Ovary (tissue), 7 donors: ENCODE measurements at regions not wholly inside any gene's neighbourhood (a gene's known extent, or its start where the extent isn't known, plus 50 kb on each side); places are given as distances from the start of the nearest gene placed in this dataset.
"Not testable (repeated sequence)": the region's sequence is repeated elsewhere in the genome, so short reads cannot be mapped to it uniquely, and the experiment has no call there.

Experiments used
- DNase-seq, 5 donors: peaks; one replicate each; pipeline ENCODE4 v3.0.0-alpha.2; 2019 to 2020
- H3K27ac ChIP-seq, 2 donors: fragments of 200-600 bp; one replicate each; pipeline versions ENCODE4 v1.5.1 to v1.8.0; 2019 to 2022
- H3K27me3 ChIP-seq: fragments of 200-600 bp; one replicate; pipeline ENCODE4 v1.8.0; 2022
- H3K36me3 ChIP-seq: fragments of 200-600 bp; sonication (generic); one replicate; pipeline ENCODE4 v1.5.1; 2019
- H3K4me1 ChIP-seq: one replicate; pipeline ENCODE4 v1.8.1; 2013; ENCODE audit warnings: mild to moderate bottlenecking, moderate library complexity; ENCODE audit not compliant: insufficient read depth
- H3K4me3 ChIP-seq: fragments of 200-600 bp; sonication (generic); one replicate; pipeline ENCODE4 v1.5.1; 2017
- H3K9me3 ChIP-seq, 2 donors: fragments of 200-600 bp in 1 of 2; sonication (generic) in 1 of 2; one replicate each; pipeline versions ENCODE4 v1.5.1 to v1.8.1; 2013 to 2019; ENCODE audit warnings: mild to moderate bottlenecking in 1 of 2, moderate library complexity in 1 of 2
- CTCF ChIP-seq, 3 donors: fragments of 450-650 bp in 2 of 3; fragments of 200-600 bp in 1 of 3; IDR thresholded peaks; one replicate each; pipeline versions ENCODE4 v1.5.1 to v1.8.0; 2016 to 2022; ENCODE audit warnings: antibody characterized with exemption in 3 of 3, mild to moderate bottlenecking in 1 of 3
- EP300 ChIP-seq: sonication (generic); formaldehyde crosslinking; IDR thresholded peaks from one replicate; pipeline ENCODE4 v1.6.1; 2017; ENCODE audit warnings: antibody characterized with exemption
- POLR2A ChIP-seq: fragments of 450-650 bp; IDR thresholded peaks from one replicate; pipeline ENCODE4 v1.6.1; 2017; ENCODE audit warnings: antibody characterized with exemption, mild to moderate bottlenecking, moderate library complexity
- WGBS, 3 donors: extraction: QIAGEN DNeasy Blood & Tissue Kit in 1 of 3; methylation state at CpG; one replicate each; pipeline versions ENCODE4 v1.1.5 to v1.1.7; 2013 to 2017; 5-methylcytosine and 5-hydroxymethylcytosine counted together
- intact Hi-C, 4 donors: fragments of 100-400 bp; cut with DNase I; formaldehyde crosslinking; loops; one replicate each; pipeline versions ENCODE4 v1.11.0 to v1.15.1; 2022 to 2023
- donor health status: DM: no; HTN: no; CAD: no; lungs with moderate emphysema.
- donor health status: DM: no; HTN: no; CAD: no.
- donor health status: Bipolar disorder and iron deficiency.
- donor health status: DM: no; HTN: no; CAD: no.
- donor health status: DM: yes; HTN: yes; CAD: no.

GRCh38 chr3:170657312-170657711, 71.4 kb upstream of the SLC7A14 start:
- H3K27me3 ChIP-seq: no peaks in the 10 kb centered on the region
- no peaks in the 10 kb centered on the region for H3K4me1 ChIP-seq

GRCh38 chr3:170656284-170656683, 70.4 kb upstream of the SLC7A14 start:
- intact Hi-C loops: no loop called here
- H3K27ac ChIP-seq: no peak overlapping the region

More at GRCh38 chr3:170657312-170657711, 71.4 kb upstream of the SLC7A14 start:
- WGBS, 3 donors: 85 to 90% (median 89%) methylated on average over 2 of the region's 2 CpGs
- no peaks in the 10 kb centered on the region for H3K36me3 ChIP-seq
- no peak for DNase-seq
- intact Hi-C loops: no loop called here
- no peak overlapping the region for H3K4me3 ChIP-seq
- TF ChIP-seq CTCF (IDR thresholded peaks at IDR 0.05) (no peak), EP300 (no peak), POLR2A (no peak)
- H3K27ac ChIP-seq: no peak overlapping the region
- no peaks in the 10 kb centered on the region for H3K9me3 ChIP-seq

GRCh38 chr3:170653801-170654200, 67.9 kb upstream of the SLC7A14 start:
- Histone ChIP-seq H3K36me3 (no peaks in the 10 kb centered on the region), H3K27ac (no peak overlapping the region), H3K9me3 (no peaks in the 10 kb centered on the region), H3K4me1 (no peaks in the 10 kb centered on the region), H3K4me3 (no peak overlapping the region), H3K27me3 (no peaks in the 10 kb centered on the region)
- TF ChIP-seq EP300 (no peak), CTCF (IDR thresholded peaks at IDR 0.05) (no peak), POLR2A (no peak)
- intact Hi-C loops: no loop called here
- DNase-seq: no peak
- WGBS, 3 donors: 90 to 91% (median 91%) methylated on average over 21 of the region's 21 CpGs

More at GRCh38 chr3:170656284-170656683, 70.4 kb upstream of the SLC7A14 start:
- no peak overlapping the region for H3K4me3 ChIP-seq
- WGBS, 3 donors: 77 to 95% (median 86%) methylated on average over 2 of the region's 2 CpGs
- H3K4me1 ChIP-seq: no peaks in the 10 kb centered on the region
- DNase-seq: no peak
- H3K36me3 ChIP-seq: no peaks in the 10 kb centered on the region
- TF ChIP-seq CTCF (IDR thresholded peaks at IDR 0.05) (no peak), POLR2A (no peak), EP300 (no peak)
- no peaks in the 10 kb centered on the region for H3K27me3 ChIP-seq
- H3K9me3 ChIP-seq: no peaks in the 10 kb centered on the region

- intact Hi-C loops: no loop called here
- H3K4me3 ChIP-seq: no peak overlapping the region
- TF ChIP-seq CTCF (IDR thresholded peaks at IDR 0.05) (no peak), POLR2A (no peak), EP300 (no peak)
- no peak for DNase-seq
- H3K36me3 ChIP-seq: no peaks in the 10 kb centered on the region
- H3K27ac ChIP-seq: no peak overlapping the region
- 81 to 87% (median 87%) methylated on average over 7 of the region's 7 CpGs for WGBS, 3 donors
- no peaks in the 10 kb centered on the region for H3K9me3 ChIP-seq
- no peaks in the 10 kb centered on the region for H3K4me1 ChIP-seq
- H3K27me3 ChIP-seq: no peaks in the 10 kb centered on the region
These were observed 65.5 kb upstream of the SLC7A14 start for GRCh38 chr3:170651260-170651845.

- H3K4me1 ChIP-seq, H3K36me3 ChIP-seq, H3K27ac ChIP-seq, DNase-seq, H3K4me3 ChIP-seq, intact Hi-C loops, H3K27me3 ChIP-seq, H3K9me3 ChIP-seq: not testable (repeated sequence)
- 83 to 93% (median 88%) methylated on average over 5 of the region's 5 CpGs for WGBS, 3 donors
These were observed 64.7 kb upstream of the SLC7A14 start for GRCh38 chr3:170650557-170650956.
